ENCODE measurements at regions not wholly inside any gene's neighbourhood (a gene's known extent, or its start where the extent isn't known, plus 50 kb on each side); places are given as distances from the start of the nearest gene placed in this dataset.

DNA sequence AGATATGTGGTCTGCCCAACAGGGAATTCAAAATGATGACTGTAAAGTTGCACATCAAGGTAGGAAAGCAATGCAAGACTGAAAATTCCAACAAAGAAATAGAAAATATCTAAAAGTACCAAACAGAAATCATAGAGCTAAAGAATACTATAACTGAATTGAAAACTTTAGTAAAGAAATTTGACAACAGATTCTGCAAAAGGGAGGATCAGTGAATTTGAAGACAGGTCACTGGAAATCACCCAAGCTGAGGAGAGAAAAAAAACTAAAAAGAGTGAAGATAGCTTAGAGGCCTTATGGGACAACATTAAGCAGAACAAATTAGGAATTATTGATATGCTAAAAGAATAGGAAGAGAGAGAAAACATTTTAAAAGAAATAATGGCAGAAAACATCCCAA lies 240.6 kb downstream of the SNX13 start:
- no peak for DNase-seq

DNA sequence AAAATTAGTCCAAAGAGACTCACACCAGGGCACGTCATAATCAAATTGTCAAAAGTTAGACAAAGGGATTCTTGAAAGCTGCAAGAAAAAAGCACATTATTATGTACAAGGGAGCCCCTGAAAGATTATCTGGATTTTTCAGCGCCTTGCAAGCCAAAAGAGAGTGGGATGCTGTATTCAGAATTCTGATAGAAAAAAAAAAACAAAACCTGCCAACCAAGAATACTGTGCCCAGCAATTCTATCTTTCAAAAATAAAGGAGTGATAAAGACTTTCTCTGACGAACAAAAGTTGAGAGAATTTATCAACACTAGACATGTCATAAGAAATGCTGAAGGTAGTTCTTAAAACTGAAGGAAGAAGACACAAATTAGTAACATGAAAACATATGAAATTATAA lies 240.2 kb downstream of the SNX13 start:
- DNase-seq = no peak

DNA sequence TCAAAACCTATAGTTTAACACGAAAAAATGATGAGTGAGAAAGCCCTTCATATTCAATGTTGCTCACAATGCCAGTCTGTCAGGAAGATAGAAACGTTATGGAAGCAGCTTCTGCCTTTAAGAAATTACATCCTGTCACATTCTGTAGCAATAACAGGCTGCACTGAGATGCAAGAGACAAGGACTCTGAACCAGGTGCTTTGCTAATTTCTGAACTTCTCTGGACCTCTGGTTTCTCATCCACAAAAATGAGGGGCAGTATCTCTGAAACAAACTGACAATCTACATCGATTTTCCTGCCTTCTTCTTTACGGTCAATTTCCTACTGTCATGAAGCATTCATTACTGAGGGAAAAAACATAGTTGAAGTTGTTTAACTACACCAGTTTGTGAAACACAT lies 234.0 kb downstream of the SNX13 start:
- DNase-seq = no peak

- DNase-seq = no peak
Observed at GRCh38 chr7:17706734-17707133, 233.6 kb downstream of the SNX13 start.

DNA sequence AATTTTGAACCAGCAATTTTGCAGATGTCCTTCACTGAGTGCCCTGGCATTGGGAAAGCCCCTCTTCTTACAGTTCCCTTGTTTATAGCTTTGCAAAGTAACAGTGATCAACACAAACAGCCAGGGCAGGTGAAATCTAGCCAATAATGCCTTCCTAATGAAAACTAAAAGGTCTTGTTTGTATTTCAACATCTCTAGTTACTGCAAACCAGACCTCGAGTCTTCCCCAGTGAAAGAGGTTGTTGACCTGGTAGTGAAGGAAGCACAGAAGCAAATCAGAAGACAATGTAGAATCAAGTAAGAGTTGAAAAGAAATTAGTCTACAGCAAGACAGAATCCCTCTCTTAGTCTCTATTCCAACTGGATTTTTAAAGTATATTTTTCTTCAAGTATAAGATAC lies 231.2 kb downstream of the SNX13 start:
- DNase-seq = no peak

- DNase-seq = no peak
Observed at GRCh38 chr7:17709599-17709998, 230.7 kb downstream of the SNX13 start.

- no peak for DNase-seq
Observed at GRCh38 chr7:17710312-17710711, 230.0 kb downstream of the SNX13 start.

DNA sequence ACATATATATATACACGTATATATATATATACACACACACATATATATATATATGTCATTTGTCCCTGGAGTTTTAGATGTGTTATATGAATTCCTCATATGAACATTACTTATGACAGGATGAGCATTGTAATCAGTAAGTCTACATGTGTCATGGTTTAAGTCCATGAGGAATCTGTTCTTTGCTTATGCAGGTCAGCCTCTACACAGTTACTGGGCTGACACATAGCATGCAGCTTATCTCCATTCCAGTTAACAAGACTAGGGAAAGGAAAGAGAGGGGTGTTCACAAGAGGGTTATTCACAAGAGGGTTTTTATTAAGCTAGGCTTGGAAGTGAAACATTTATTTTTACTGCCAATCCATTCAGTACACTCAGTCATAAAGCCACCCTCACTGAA lies 226.7 kb downstream of the SNX13 start:
- no peak for DNase-seq

DNA sequence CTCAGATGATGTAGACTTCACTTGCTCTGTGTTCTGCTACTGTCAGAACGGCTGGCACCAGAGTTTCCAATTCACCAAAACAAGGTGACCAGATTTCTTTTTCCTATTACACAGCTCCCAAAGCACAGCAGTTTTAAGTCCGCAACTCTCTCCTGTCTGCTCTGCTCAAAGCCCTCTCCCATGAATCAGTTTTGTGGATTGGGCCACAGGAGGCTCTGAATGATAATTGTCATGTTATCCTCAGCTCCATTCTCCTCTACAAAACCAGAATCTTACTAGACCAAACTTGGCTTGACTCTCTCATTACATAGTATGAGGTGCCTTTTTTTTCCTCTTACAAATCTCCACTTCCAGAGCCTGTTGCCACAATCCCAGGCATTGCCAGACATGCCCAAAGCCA lies 223.5 kb downstream of the SNX13 start:
- DNase-seq = no peak

DNA sequence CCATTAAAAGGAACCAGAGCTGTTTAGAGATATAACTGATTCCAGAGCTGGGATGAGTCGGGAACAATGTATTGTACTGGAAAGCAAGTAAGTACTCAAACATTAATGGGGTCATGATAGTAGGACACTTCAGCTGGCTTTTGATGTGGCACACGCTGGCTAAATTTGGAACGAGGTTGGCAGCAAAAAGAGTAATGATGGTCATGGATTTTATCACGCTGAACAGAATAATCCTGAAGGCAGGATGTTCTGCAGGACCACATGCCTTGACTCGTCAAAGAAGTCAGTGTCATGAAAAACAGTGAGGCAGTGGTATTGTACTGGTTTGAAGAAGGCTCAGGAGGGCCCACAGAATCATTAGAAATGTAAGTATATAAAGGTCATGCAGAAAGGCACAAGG lies 220.3 kb downstream of the SNX13 start:
- no peak for DNase-seq

GRCh38 chr7:17721736-17722285 lies 218.5 kb downstream of the SNX13 start:
- DNase-seq = no peak

DNA sequence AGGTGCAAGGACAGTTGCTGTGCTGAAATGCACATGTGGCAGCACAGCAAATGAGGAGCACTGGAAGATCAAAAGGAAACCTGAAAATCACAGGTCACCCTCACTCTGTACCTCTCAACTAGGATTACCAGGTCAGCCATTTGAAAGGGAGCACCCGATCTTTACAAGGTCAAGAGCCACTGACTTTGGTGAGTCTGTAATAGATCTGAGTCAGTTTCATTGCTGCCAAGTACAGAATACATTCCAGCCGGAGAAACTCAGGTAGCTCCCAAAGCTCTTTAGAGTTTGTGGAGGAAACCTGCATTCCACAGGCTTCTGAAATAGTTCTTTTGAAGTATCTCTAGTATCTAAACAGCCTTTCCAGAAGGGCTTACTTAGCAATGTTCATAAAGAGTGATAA lies 217.5 kb downstream of the SNX13 start:
- DNase-seq = no peak

GRCh38 chr7:17725821-17726220 lies 214.5 kb downstream of the SNX13 start:
- DNase-seq = no peak

DNA sequence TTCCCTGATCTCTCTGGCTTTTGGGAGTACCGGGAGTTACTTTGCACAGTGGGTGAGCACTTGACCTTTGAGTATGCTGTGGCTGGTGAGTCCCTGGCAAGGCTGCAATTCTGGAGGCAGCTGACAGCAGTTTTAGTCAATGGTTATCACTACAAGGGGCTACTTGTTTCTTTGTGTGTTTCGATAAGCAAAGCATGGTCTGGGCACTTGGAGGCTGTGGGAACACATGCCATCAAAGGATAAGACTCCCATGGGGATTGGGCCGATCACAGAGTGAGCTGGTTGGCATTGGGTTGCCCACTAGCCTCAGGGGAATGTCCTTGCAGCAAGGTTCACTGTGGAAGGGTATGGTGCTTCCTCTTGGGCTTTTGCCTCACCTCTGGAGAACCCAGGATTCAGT lies 208.2 kb downstream of the SNX13 start:
- DNase-seq = no peak
